ENCODE measurements at regions not wholly inside any gene's neighbourhood (a gene's known extent, or its start where the extent isn't known, plus 50 kb on each side); places are given as distances from the start of the nearest gene placed in this dataset.

- ATAC-seq (no peak), DNase-seq (no peak)
- H3K36me3 ChIP-seq = no peaks in the 10 kb centered on the region
- no peaks in the 10 kb centered on the region for H3K9me3 ChIP-seq
- TF ChIP-seq POLR2A (IDR thresholded peaks at IDR 0.05) (no peak), CTCF (IDR thresholded peaks at IDR 0.05) (no peak)
- WGBS, 4 donors = 61 to 72% (median 62%) methylated on average over 7 of the region's 7 CpGs
- no peak overlapping the region for H3K4me3 ChIP-seq
- no peaks in the 10 kb centered on the region for H3K4me1 ChIP-seq
- H3K27me3 ChIP-seq = peaks cover 0 to 4% (median 0%) of the 10 kb centered on the region in 9 donors
- intact Hi-C loops (cut with DNase I) = no loop called here
- H3K27ac ChIP-seq = no peak overlapping the region
Observed at GRCh38 chr14:78092040-78092439, 78.1 kb upstream of the NRXN3 start.

- Histone ChIP-seq H3K27ac (no peak overlapping the region), H3K4me3 (no peak overlapping the region), H3K36me3 (no peaks in the 10 kb centered on the region), H3K27me3 (no peaks in the 10 kb centered on the region), H3K9me3 (peaks cover 0 to 8% (median 0%) of the 10 kb centered on the region in 12 donors), H3K4me1 (no peaks in the 10 kb centered on the region)
- ATAC-seq (peak in 1 of 4 donors; percentile 33), DNase-seq (no peak)
- 29 to 84% (median 72%) methylated on average over 2 to 3 of the region's 3 CpGs for WGBS, 4 donors
- TF ChIP-seq CTCF (IDR thresholded peaks at IDR 0.05) (no peak), POLR2A (IDR thresholded peaks at IDR 0.05) (no peak)
- intact Hi-C loops (cut with DNase I) = no loop called here
Observed at GRCh38 chr14:78103271-78103670, 66.9 kb upstream of the NRXN3 start.

GRCh38 chr14:78104160-78104559 lies 66.0 kb upstream of the NRXN3 start:
- Histone ChIP-seq H3K9me3 (peaks cover 0 to 10% (median 0%) of the 10 kb centered on the region in 12 donors), H3K27me3 (no peaks in the 10 kb centered on the region)
- TF ChIP-seq CTCF (IDR thresholded peaks at IDR 0.05) = no peak

GRCh38 chr14:78104655-78105054 lies 65.5 kb upstream of the NRXN3 start:
- ATAC-seq = no peak
- Histone ChIP-seq H3K27ac (no peak overlapping the region), H3K9me3 (peaks cover 0 to 10% (median 0%) of the 10 kb centered on the region in 12 donors), H3K36me3 (no peaks in the 10 kb centered on the region), H3K4me3 (no peak overlapping the region), H3K27me3 (no peaks in the 10 kb centered on the region), H3K4me1 (no peaks in the 10 kb centered on the region)
- TF ChIP-seq CTCF (IDR thresholded peaks at IDR 0.05) (no peak), POLR2A (IDR thresholded peaks at IDR 0.05) (no peak)
- no peak for DNase-seq
- intact Hi-C loops (cut with DNase I) = no loop called here
- WGBS, 4 donors = 84 to 92% (median 87%) methylated on average over 1 of the region's 1 CpG

More at GRCh38 chr14:78104160-78104559, 66.0 kb upstream of the NRXN3 start:
- ATAC-seq = no peak
- no peaks in the 10 kb centered on the region for H3K4me1 ChIP-seq
- H3K4me3 ChIP-seq = no peak overlapping the region
- WGBS, 4 donors = 66 to 74% (median 71%) methylated on average over 7 of the region's 7 CpGs
- H3K36me3 ChIP-seq = no peaks in the 10 kb centered on the region
- intact Hi-C loops (cut with DNase I) = no loop called here
- no peak for DNase-seq
- H3K27ac ChIP-seq = no peak overlapping the region

Data from heart left ventricle (tissue), 16 donors.